Erythroblast (primary cell): ENCODE measurements at regions not wholly inside any gene's neighbourhood (a gene's known extent, or its start where the extent isn't known, plus 50 kb on each side); places are given as distances from the start of the nearest gene placed in this dataset.

Experiments used
- DNase-seq, 2 experiments: peaks; one replicate each; lab custom pipeline; 2025; lab: John Stamatoyannopoulos, UW
- GATA1 ChIP-seq: IDR thresholded peaks from 2 replicates; pipeline ENCODE4 v1.6.1; 2011; ENCODE audit warnings: low read depth, mild to moderate bottlenecking, control low read depth, low read length, moderate library complexity
- POLR2A ChIP-seq: IDR thresholded peaks from 2 replicates; pipeline ENCODE4 v1.6.1; 2011; ENCODE audit warnings: mild to moderate bottlenecking, low read length

GRCh38 chr1:177793900-177794299 is 176.0 kb downstream of the SEC16B start:
- DNase-seq, result no peak
- TF ChIP-seq GATA1 (no peak), POLR2A (no peak)

- DNase-seq, result no peak
- TF ChIP-seq GATA1 (no peak), POLR2A (no peak)
These were observed 179.3 kb downstream of the SEC16B start for GRCh38 chr1:177790566-177790965.

- TF ChIP-seq GATA1 (no peak), POLR2A (no peak)
- DNase-seq, result no peak
These were observed 179.9 kb downstream of the SEC16B start for GRCh38 chr1:177789956-177790355.

- DNase-seq, result no peak
- TF ChIP-seq POLR2A (no peak), GATA1 (no peak)
These were observed 183.6 kb downstream of the SEC16B start for GRCh38 chr1:177786176-177786745.

GRCh38 chr1:177784936-177785335 is 184.9 kb downstream of the SEC16B start:
- no peak for DNase-seq
- no peak for TF ChIP-seq POLR2A
- TF ChIP-seq GATA1, result no peak

- DNase-seq, result no peak
- TF ChIP-seq GATA1, result no peak
- TF ChIP-seq POLR2A, result no peak
These were observed 185.4 kb downstream of the SEC16B start for GRCh38 chr1:177784409-177784808.

GRCh38 chr1:177783051-177783450 is 186.8 kb downstream of the SEC16B start:
- TF ChIP-seq GATA1 (no peak), POLR2A (no peak)

GRCh38 chr1:177780096-177780700 is 189.7 kb downstream of the SEC16B start:
- no peak for TF ChIP-seq POLR2A
- no peak for TF ChIP-seq GATA1
- DNase-seq, result peak in 1 of 2 experiments; percentile 2

More at GRCh38 chr1:177783051-177783450, 186.8 kb downstream of the SEC16B start:
- no peak for DNase-seq

GRCh38 chr1:177779166-177779965 is 190.5 kb downstream of the SEC16B start:
- no peak for DNase-seq
- no peak for TF ChIP-seq GATA1

- TF ChIP-seq GATA1, result no peak
- TF ChIP-seq POLR2A, result no peak
These were observed 193.9 kb downstream of the SEC16B start for GRCh38 chr1:177775924-177776323.

GRCh38 chr1:177772386-177772960 is 197.4 kb downstream of the SEC16B start:
- no peak for DNase-seq
- TF ChIP-seq GATA1, result no peak
- no peak for TF ChIP-seq POLR2A

More at GRCh38 chr1:177775924-177776323, 193.9 kb downstream of the SEC16B start:
- DNase-seq, result no peak

GRCh38 chr1:177771688-177772087 is 198.2 kb downstream of the SEC16B start:
- no peak for DNase-seq
- no peak for TF ChIP-seq GATA1
- no peak for TF ChIP-seq POLR2A

GRCh38 chr1:177770096-177770495 is 199.8 kb downstream of the SEC16B start:
- no peak for TF ChIP-seq GATA1
- TF ChIP-seq POLR2A, result no peak
- no peak for DNase-seq

GRCh38 chr1:177755851-177756560 is 213.9 kb downstream of the SEC16B start:
- TF ChIP-seq POLR2A (no peak), GATA1 (no peak)
- no peak for DNase-seq
